NB4 (cell line): ENCODE measurements at regions not wholly inside any gene's neighbourhood (a gene's known extent, or its start where the extent isn't known, plus 50 kb on each side); places are given as distances from the start of the nearest gene placed in this dataset.

Experiments used
- DNase-seq: peaks from one replicate; pipeline ENCODE4 v3.0.0; 2010; ENCODE audit warnings: low read depth
- H3K4me3 ChIP-seq: one replicate; pipeline ENCODE4 v1.5.1; 2011; ENCODE audit warnings: mild to moderate bottlenecking, low read depth, low read length, moderate library complexity
- CTCF ChIP-seq: IDR thresholded peaks from one replicate; pipeline ENCODE4 v1.5.1; 2012; ENCODE audit warnings: low read depth, low read length
- MAX ChIP-seq: IDR thresholded peaks from 2 replicates; pipeline ENCODE4 v1.6.1; 2011; ENCODE audit warnings: low read depth, low read length
- MYC ChIP-seq: IDR thresholded peaks from 2 replicates; pipeline ENCODE4 v1.6.1; 2011; ENCODE audit warnings: low read depth, low read length
- POLR2A ChIP-seq: IDR thresholded peaks from 2 replicates; pipeline ENCODE4 v1.6.1; 2011; ENCODE audit warnings: mild to moderate bottlenecking; ENCODE audit not compliant: insufficient read length; ENCODE audit errors: extremely low read depth

GRCh38 chrX:38965888-38966287 lies 164.6 kb downstream of the MID1IP1 start:
- H3K4me3 ChIP-seq = no peak overlapping the region
- TF ChIP-seq MYC (no peak), POLR2A (no peak), MAX (no peak), CTCF (no peak)
- no peak for DNase-seq

GRCh38 chrX:38968344-38969216 lies 167.3 kb downstream of the MID1IP1 start:
- no peak for TF ChIP-seq MAX
- no peak for TF ChIP-seq POLR2A
- no peak for TF ChIP-seq MYC
- no peak for TF ChIP-seq CTCF
- DNase-seq = no peak
- H3K4me3 ChIP-seq = no peak overlapping the region

- TF ChIP-seq MAX (no peak), CTCF (no peak), MYC (no peak)
- DNase-seq = no peak
- H3K4me3 ChIP-seq = no peak overlapping the region
Observed at GRCh38 chrX:38970074-38970473, 168.8 kb downstream of the MID1IP1 start.

- DNase-seq = no peak
- TF ChIP-seq CTCF (no peak), MAX (no peak), MYC (no peak), POLR2A (no peak)
- no peak overlapping the region for H3K4me3 ChIP-seq
Observed at GRCh38 chrX:38970845-38971244, 169.6 kb downstream of the MID1IP1 start.

- TF ChIP-seq MYC = no peak
- no peak for TF ChIP-seq POLR2A
- no peak for TF ChIP-seq CTCF
- TF ChIP-seq MAX = no peak
- DNase-seq = no peak
- H3K4me3 ChIP-seq = no peak overlapping the region
Observed at GRCh38 chrX:38973322-38973721, 172.1 kb downstream of the MID1IP1 start.
